Vagina (tissue), 2 donors: ENCODE measurements at regions not wholly inside any gene's neighbourhood (a gene's known extent, or its start where the extent isn't known, plus 50 kb on each side); places are given as distances from the start of the nearest gene placed in this dataset.
A peak's percentile ranks its signal among the peaks of the same experiment; 100 is the strongest.

ENCODE experiments used
- POLR2A ChIP-seq, 2 donors: fragments of 450-650 bp; IDR thresholded peaks; one replicate each; pipeline ENCODE4 v1.6.1; 2017; ENCODE audit warnings: antibody characterized with exemption in 2 of 2, mild to moderate bottlenecking in 2 of 2, moderate library complexity in 2 of 2
- POLR2AphosphoS5 ChIP-seq, 2 donors: sonication (generic); formaldehyde crosslinking; IDR thresholded peaks; one replicate each; pipeline ENCODE4 v1.9.0; 2017; ENCODE audit warnings: antibody characterized with exemption in 2 of 2, mild to moderate bottlenecking in 2 of 2, low read depth in 1 of 2; ENCODE audit not compliant: insufficient read depth in 1 of 2
- TF ChIP-seq, protein P1 (sequence below), 3 experiments: fragments of 450-650 bp in 2 of 3; fragments of 200-600 bp in 1 of 3; sonication (generic) in 1 of 3; IDR thresholded peaks; one replicate each; pipeline ENCODE4 v1.5.1; 2017 to 2019; ENCODE audit warnings: antibody characterized with exemption in 3 of 3, mild to moderate bottlenecking in 2 of 3, moderate library complexity in 2 of 3

DNA sequence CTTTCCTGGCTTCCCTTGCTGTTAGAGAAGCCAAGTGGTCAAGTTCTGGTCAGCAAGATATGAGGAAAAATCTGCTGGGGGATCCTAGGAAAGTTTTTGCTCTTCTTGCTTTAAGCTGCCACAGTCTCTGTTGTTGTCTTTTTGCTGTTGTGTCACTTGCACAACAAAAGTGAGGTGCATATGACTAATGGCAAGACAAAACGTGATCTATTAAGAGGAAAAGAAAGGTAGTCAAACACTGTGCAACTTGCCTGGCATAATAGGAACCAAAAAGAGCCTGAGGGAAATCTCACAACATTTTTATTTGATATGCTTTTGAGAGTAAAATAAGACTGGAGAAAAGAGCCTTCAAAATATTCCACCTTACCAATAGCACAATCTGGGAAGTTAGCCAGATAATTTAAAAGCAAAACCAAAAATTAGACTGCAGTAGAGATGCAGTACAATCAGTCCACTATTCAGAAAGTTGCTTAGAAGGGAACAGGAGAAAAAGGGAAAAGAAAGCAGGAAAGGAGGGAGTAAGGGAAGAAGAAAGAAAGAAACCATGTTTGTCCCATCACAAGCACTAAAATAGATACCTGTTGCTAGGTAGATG, 110.0 kb upstream of the SLC4A7 start:
- TF ChIP-seq POLR2A (IDR thresholded peaks at IDR 0.05) (no peak), POLR2AphosphoS5 (IDR thresholded peaks at IDR 0.05; ENCODE audit: insufficient read depth in 1 of 2, low read depth in 1 of 2) (peak in 1 of 2 donors; percentile 54)
- TF ChIP-seq, protein P1, sequence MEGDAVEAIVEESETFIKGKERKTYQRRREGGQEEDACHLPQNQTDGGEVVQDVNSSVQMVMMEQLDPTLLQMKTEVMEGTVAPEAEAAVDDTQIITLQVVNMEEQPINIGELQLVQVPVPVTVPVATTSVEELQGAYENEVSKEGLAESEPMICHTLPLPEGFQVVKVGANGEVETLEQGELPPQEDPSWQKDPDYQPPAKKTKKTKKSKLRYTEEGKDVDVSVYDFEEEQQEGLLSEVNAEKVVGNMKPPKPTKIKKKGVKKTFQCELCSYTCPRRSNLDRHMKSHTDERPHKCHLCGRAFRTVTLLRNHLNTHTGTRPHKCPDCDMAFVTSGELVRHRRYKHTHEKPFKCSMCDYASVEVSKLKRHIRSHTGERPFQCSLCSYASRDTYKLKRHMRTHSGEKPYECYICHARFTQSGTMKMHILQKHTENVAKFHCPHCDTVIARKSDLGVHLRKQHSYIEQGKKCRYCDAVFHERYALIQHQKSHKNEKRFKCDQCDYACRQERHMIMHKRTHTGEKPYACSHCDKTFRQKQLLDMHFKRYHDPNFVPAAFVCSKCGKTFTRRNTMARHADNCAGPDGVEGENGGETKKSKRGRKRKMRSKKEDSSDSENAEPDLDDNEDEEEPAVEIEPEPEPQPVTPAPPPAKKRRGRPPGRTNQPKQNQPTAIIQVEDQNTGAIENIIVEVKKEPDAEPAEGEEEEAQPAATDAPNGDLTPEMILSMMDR (IDR thresholded peaks at IDR 0.05) = no peak
